Effector memory CD8-positive, alpha-beta T cell (primary cell): ENCODE measurements at regions not wholly inside any gene's neighbourhood (a gene's known extent, or its start where the extent isn't known, plus 50 kb on each side); places are given as distances from the start of the nearest gene placed in this dataset.

ENCODE experiments used
- ATAC-seq: fragments of 150-1000 bp; cut with Tn5 transposase; replicated peaks from 2 replicates; pipeline ENCODE4 v1.10.0; 2021; ENCODE audit warnings: mild to moderate bottlenecking, moderate library complexity
- DNase-seq, 3 experiments: peaks; one replicate each; pipeline ENCODE4 v3.0.0; 2021
- H3K27ac Mint-ChIP-seq, 2 donors: one replicate each; pipeline ENCODE4 v1.8.0; 2022; ENCODE audit warnings: mild to moderate bottlenecking in 2 of 2, mixed read lengths in 2 of 2, moderate library complexity in 2 of 2
- H3K27me3 Mint-ChIP-seq, 2 donors: one replicate each; pipeline ENCODE4 v1.8.0; 2022; ENCODE audit warnings: mixed read lengths in 2 of 2
- H3K36me3 Mint-ChIP-seq: one replicate; pipeline ENCODE4 v1.8.0; 2022; ENCODE audit warnings: mild to moderate bottlenecking, moderate library complexity, mixed read lengths; ENCODE audit not compliant: insufficient read depth
- H3K4me1 Mint-ChIP-seq, 2 donors: one replicate each; pipeline ENCODE4 v1.8.0; 2022; ENCODE audit warnings: low read depth in 2 of 2, mixed read lengths in 2 of 2
- H3K4me3 Mint-ChIP-seq, 2 donors: one replicate each; pipeline ENCODE4 v1.8.0; 2022; ENCODE audit warnings: mild to moderate bottlenecking in 2 of 2, mixed read lengths in 2 of 2, moderate library complexity in 2 of 2
- H3K9me3 Mint-ChIP-seq, 2 donors: one replicate each; pipeline ENCODE4 v1.8.0; 2022; ENCODE audit warnings: mixed read lengths in 2 of 2

DNA sequence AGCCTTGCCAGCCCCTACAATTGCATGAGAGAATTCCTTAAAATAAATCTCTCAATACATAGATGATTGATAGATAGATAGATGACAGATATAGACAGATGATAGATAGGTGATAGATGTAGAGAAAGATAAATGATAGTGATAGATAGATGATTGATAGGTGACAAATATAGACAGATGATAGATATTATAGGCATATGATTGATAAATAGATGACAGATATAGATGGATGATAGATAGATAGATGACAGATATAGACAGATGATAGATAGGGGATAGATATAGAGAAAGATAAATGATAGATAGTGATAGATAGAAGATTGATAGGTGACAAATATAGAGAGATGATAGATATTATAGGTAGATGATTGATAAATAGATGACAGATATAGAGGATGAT, 564.6 kb downstream of the ETS1 start:
- DNase-seq (no peak), ATAC-seq (no peak)
- H3K4me3 Mint-ChIP-seq = no peak overlapping the region
- no peaks in the 10 kb centered on the region for H3K36me3 Mint-ChIP-seq
- no peaks in the 10 kb centered on the region for H3K27me3 Mint-ChIP-seq
- H3K27ac Mint-ChIP-seq = no peak overlapping the region
- H3K4me1 Mint-ChIP-seq = no peaks in the 10 kb centered on the region
- H3K9me3 Mint-ChIP-seq = no peaks in the 10 kb centered on the region

- no peak overlapping the region for H3K27ac Mint-ChIP-seq
- H3K9me3 Mint-ChIP-seq = no peaks in the 10 kb centered on the region
- H3K36me3 Mint-ChIP-seq = no peaks in the 10 kb centered on the region
- ATAC-seq (no peak), DNase-seq (no peak)
- H3K27me3 Mint-ChIP-seq = no peaks in the 10 kb centered on the region
- H3K4me1 Mint-ChIP-seq = no peaks in the 10 kb centered on the region
- H3K4me3 Mint-ChIP-seq = no peak overlapping the region
Observed at GRCh38 chr11:128022007-128022368, 565.4 kb downstream of the ETS1 start.

DNA sequence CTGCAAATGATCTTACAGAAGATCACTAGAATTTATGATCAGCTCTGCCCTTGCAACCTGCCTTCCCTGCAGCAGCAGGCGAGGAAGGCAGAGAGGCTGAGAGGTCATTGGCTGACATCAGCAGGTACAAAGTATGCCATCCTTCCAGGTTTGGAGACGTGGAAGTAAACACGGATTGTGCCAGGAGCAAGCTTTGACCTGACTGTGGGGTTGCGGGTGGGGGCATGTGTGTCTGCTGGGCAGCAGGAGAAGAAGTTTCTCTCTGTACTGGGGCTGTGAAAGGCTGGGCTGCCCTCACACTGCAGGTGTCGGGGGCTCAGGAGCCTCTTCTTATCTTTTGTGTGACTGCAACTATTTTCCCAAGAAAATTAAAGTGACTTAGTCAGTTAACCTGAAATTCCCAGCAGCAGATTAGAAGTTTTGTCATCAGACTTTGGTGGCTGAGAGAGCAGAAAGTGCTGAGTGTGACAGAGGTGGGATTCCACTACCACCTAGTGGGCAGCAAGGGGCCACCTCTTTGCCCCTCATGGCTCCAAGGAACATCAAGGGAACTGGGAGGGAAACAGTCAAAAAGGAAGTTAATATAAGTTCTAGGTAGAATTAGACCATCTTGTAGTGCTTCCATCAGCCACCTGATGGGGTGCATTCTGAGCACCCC, 565.9 kb downstream of the ETS1 start:
- no peak overlapping the region for H3K4me3 Mint-ChIP-seq
- no peak overlapping the region for H3K27ac Mint-ChIP-seq
- H3K4me1 Mint-ChIP-seq = no peaks in the 10 kb centered on the region
- H3K27me3 Mint-ChIP-seq = no peaks in the 10 kb centered on the region
- ATAC-seq (no peak), DNase-seq (no peak)
- H3K36me3 Mint-ChIP-seq = no peaks in the 10 kb centered on the region
- H3K9me3 Mint-ChIP-seq = no peaks in the 10 kb centered on the region

DNA sequence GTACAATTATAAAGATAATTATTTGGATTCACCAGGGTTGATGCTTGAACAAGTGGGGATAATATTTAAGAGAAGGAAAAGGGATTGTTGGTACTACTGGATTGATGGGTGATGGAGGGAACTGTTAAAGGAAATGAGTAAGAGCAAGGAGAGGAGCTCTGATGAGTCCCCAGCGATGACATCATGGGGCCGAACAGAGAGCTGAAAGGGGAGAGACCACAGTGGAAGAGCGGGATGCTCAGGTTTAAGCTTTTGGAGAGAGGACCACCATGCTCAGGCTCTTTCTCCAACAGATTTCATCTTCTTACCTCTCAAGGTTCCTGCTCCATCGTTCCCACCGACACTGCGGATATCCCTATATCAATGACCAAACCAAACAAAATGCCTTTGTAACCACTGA, 568.7 kb downstream of the ETS1 start:
- H3K4me3 Mint-ChIP-seq = no peak overlapping the region
- H3K27ac Mint-ChIP-seq = no peak overlapping the region
- DNase-seq (no peak), ATAC-seq (no peak)
- H3K36me3 Mint-ChIP-seq = no peaks in the 10 kb centered on the region
- no peaks in the 10 kb centered on the region for H3K4me1 Mint-ChIP-seq
- peaks cover 7 to 13% of the 10 kb centered on the region in 2 donors for H3K27me3 Mint-ChIP-seq
- no peaks in the 10 kb centered on the region for H3K9me3 Mint-ChIP-seq

GRCh38 chr11:128005562-128005961, 581.8 kb downstream of the ETS1 start:
- Mint-ChIP-seq H3K9me3 (peaks cover 2 to 10% of the 10 kb centered on the region in 2 donors), H3K4me3 (no peak overlapping the region), H3K4me1 (no peaks in the 10 kb centered on the region), H3K27me3 (peaks cover 72 to 83% of the 10 kb centered on the region in 2 donors), H3K27ac (no peak overlapping the region), H3K36me3 (peaks cover 3% of the 10 kb centered on the region)
- DNase-seq = no peak
- ATAC-seq = no peak

GRCh38 chr11:127998421-127998820, 588.9 kb downstream of the ETS1 start:
- H3K4me3 Mint-ChIP-seq = no peak overlapping the region
- no peak overlapping the region for H3K27ac Mint-ChIP-seq
- ATAC-seq = no peak
- H3K9me3 Mint-ChIP-seq = no peaks in the 10 kb centered on the region
- no peaks in the 10 kb centered on the region for H3K4me1 Mint-ChIP-seq
- no peaks in the 10 kb centered on the region for H3K36me3 Mint-ChIP-seq
- no peak for DNase-seq
- H3K27me3 Mint-ChIP-seq = peaks cover 56 to 75% of the 10 kb centered on the region in 2 donors

- ATAC-seq (no peak), DNase-seq (no peak)
- peaks cover 61 to 75% of the 10 kb centered on the region in 2 donors for H3K27me3 Mint-ChIP-seq
- H3K4me1 Mint-ChIP-seq = no peaks in the 10 kb centered on the region
- no peak overlapping the region for H3K27ac Mint-ChIP-seq
- H3K9me3 Mint-ChIP-seq = no peaks in the 10 kb centered on the region
- H3K4me3 Mint-ChIP-seq = no peak overlapping the region
- no peaks in the 10 kb centered on the region for H3K36me3 Mint-ChIP-seq
Observed at GRCh38 chr11:127997594-127997993, 589.8 kb downstream of the ETS1 start.

DNA sequence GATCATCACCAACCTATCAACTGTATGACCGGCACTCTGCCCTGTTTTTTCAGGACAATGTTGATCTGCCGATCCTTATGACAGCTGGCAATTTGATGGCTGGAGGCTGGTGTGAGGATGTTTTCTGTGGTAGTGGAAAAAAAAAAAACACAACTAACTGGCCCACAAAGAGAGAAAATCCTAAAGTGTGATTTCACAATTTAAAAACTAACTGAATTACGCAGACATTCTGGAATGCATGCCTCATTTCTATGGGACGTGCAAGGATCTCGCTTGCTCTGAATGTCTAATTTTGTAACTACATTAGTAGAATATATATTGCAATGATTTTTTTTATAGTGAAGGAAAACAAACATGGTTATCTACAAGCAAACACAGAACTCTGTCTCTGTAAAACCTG, 590.5 kb downstream of the ETS1 start:
- Mint-ChIP-seq H3K27ac (no peak overlapping the region), H3K4me1 (no peaks in the 10 kb centered on the region), H3K9me3 (no peaks in the 10 kb centered on the region), H3K36me3 (no peaks in the 10 kb centered on the region), H3K27me3 (peaks cover 57 to 68% of the 10 kb centered on the region in 2 donors), H3K4me3 (no peak overlapping the region)
- DNase-seq = no peak
- ATAC-seq = no peak

GRCh38 chr11:127995921-127996320, 591.4 kb downstream of the ETS1 start:
- Mint-ChIP-seq H3K27ac (no peak overlapping the region), H3K27me3 (peaks cover 53 to 68% of the 10 kb centered on the region in 2 donors), H3K4me1 (no peaks in the 10 kb centered on the region), H3K9me3 (no peaks in the 10 kb centered on the region), H3K36me3 (no peaks in the 10 kb centered on the region), H3K4me3 (no peak overlapping the region)
- ATAC-seq (no peak), DNase-seq (no peak)

GRCh38 chr11:127994736-127995135, 592.6 kb downstream of the ETS1 start:
- peaks cover 58 to 75% of the 10 kb centered on the region in 2 donors for H3K27me3 Mint-ChIP-seq
- DNase-seq = no peak
- H3K9me3 Mint-ChIP-seq = no peaks in the 10 kb centered on the region
- H3K4me1 Mint-ChIP-seq = no peaks in the 10 kb centered on the region
- no peak overlapping the region for H3K4me3 Mint-ChIP-seq
- no peak for ATAC-seq
- H3K36me3 Mint-ChIP-seq = no peaks in the 10 kb centered on the region
- no peak overlapping the region for H3K27ac Mint-ChIP-seq

GRCh38 chr11:127993788-127994187, 593.6 kb downstream of the ETS1 start:
- Mint-ChIP-seq H3K27me3 (peaks cover 57 to 70% of the 10 kb centered on the region in 2 donors), H3K27ac (no peak overlapping the region), H3K4me1 (no peaks in the 10 kb centered on the region), H3K4me3 (no peak overlapping the region), H3K36me3 (no peaks in the 10 kb centered on the region), H3K9me3 (no peaks in the 10 kb centered on the region)
- ATAC-seq (no peak), DNase-seq (no peak)

- no peak for ATAC-seq
- peaks cover 57 to 65% of the 10 kb centered on the region in 2 donors for H3K27me3 Mint-ChIP-seq
- H3K4me3 Mint-ChIP-seq = no peak overlapping the region
- H3K36me3 Mint-ChIP-seq = no peaks in the 10 kb centered on the region
- no peak for DNase-seq
- no peaks in the 10 kb centered on the region for H3K9me3 Mint-ChIP-seq
- no peak overlapping the region for H3K27ac Mint-ChIP-seq
- no peaks in the 10 kb centered on the region for H3K4me1 Mint-ChIP-seq
Observed at GRCh38 chr11:127993281-127993680, 594.1 kb downstream of the ETS1 start.

DNA sequence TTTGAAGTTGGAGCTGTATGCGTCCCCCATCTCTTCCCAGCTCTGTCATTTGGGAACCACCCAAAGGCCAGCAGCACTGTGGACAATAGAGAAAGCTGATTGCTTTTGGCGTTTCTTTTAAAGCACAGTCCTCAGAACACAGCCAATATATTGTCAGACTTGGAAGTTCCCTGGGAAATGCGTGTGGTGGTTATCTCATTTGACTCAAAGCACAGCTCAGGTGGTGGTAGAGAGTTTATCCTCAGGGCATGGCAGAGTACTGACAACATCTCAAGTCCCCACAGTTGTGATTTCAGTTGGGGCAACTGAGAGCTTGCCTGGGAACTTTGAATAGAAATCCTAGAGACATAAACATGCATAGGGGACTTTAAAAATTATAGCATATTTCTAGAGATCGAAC, 601.3 kb downstream of the ETS1 start:
- no peak for DNase-seq
- H3K4me3 Mint-ChIP-seq = no peak overlapping the region
- no peaks in the 10 kb centered on the region for H3K9me3 Mint-ChIP-seq
- no peaks in the 10 kb centered on the region for H3K4me1 Mint-ChIP-seq
- ATAC-seq = no peak
- peaks cover 24 to 39% of the 10 kb centered on the region in 2 donors for H3K27me3 Mint-ChIP-seq
- no peak overlapping the region for H3K27ac Mint-ChIP-seq
- H3K36me3 Mint-ChIP-seq = no peaks in the 10 kb centered on the region

DNA sequence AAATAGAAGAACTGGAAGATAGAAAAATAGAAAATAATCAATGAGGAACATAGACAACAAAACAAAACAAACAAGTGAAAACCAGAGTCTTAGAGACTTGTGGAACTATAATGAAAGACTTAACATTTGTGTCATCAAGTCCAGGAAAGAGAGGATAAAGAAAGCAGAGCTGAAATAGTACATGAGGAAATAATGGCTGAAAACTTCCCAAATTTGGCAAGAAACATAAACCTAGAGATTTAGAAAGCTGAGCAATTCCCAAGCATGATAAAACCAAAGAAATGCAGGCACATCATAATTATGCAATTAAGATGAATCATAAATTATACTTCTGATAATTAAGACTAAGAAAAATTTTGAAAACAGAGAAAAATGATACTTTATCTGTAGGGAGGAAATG, 614.5 kb downstream of the ETS1 start:
- Mint-ChIP-seq H3K27me3 (peaks cover 43 to 44% of the 10 kb centered on the region in 2 donors), H3K4me3 (no peak overlapping the region), H3K27ac (no peak overlapping the region), H3K9me3 (no peaks in the 10 kb centered on the region), H3K4me1 (no peaks in the 10 kb centered on the region), H3K36me3 (no peaks in the 10 kb centered on the region)
- no peak for DNase-seq
- ATAC-seq = no peak

DNA sequence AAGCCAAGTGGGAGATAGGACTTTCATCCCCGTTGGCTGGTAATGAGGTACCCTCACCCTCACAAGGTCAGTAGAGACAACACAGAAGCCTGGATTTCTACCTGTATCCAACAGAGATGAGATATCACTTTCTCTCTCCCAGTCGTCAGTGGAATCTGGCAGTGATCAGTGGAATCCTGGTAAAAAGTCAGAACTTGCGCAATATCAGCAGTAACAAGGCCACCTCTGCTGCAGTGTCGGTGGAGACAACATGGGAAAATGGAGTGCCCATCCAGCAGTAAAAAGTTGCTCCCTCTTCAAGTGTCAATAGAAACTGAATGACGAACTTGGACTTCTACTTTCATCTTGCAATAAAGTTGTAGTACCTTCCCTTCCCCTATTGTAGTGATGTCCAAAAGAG, 615.9 kb downstream of the ETS1 start:
- Mint-ChIP-seq H3K36me3 (no peaks in the 10 kb centered on the region), H3K27me3 (peaks cover 50 to 51% of the 10 kb centered on the region in 2 donors), H3K9me3 (no peaks in the 10 kb centered on the region), H3K4me3 (no peak overlapping the region), H3K27ac (no peak overlapping the region), H3K4me1 (no peaks in the 10 kb centered on the region)
- ATAC-seq (no peak), DNase-seq (no peak)
